ENCODE measurements at regions not wholly inside any gene's neighbourhood (a gene's known extent, or its start where the extent isn't known, plus 50 kb on each side); places are given as distances from the start of the nearest gene placed in this dataset.

GRCh38 chr11:92720385-92720784, 249.1 kb upstream of the MTNR1B start:
- FAIRE-seq, result no peak

GRCh38 chr11:92725352-92725751, 244.1 kb upstream of the MTNR1B start:
- FAIRE-seq, result no peak

- no peak for FAIRE-seq
These were observed 242.3 kb upstream of the MTNR1B start for GRCh38 chr11:92727123-92727522.

DNA sequence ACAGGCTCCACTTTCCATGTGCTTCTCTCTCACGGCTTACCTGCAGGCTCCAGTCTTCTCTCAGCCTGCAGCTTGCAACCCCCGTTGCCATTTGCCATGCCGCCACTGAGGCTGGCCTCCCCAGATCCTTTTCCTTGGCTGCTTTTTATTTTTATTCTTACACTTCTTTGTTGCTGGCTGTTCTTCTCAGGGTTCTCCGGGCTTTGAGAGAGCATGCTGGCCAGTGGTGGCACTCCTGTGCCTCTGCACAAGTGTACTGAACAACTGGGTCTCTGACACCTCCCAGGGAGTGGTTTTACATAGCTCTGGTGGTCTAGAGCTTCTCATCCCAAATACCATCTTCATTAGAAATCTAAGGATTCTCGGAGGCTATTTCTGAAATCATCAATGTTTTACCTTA, 241.7 kb upstream of the MTNR1B start:
- no peak for FAIRE-seq

GRCh38 chr11:92728628-92729027, 240.8 kb upstream of the MTNR1B start:
- no peak for FAIRE-seq

GRCh38 chr11:92735039-92735438, 234.4 kb upstream of the MTNR1B start:
- no peak for FAIRE-seq

DNA sequence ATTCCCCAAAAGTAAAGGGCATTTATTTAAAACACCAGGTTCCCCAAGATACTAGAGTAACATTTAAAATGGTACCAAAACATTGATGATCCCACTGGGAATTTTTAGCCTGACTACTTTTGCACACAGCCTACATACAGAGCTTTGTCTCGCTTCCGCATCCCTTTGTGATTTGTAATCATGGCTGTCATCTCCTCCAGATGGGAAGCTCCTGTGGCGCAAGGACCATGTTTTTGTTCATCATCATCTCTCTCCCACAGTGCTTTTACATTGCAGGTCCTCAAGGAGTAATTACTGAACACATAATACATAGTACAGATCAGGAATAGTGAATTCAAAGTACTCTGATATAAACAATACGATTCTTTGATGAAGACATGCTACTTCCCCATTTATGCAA, 231.2 kb upstream of the MTNR1B start:
- no peak for FAIRE-seq

GRCh38 chr11:92739041-92739440, 230.4 kb upstream of the MTNR1B start:
- no peak for FAIRE-seq

DNA sequence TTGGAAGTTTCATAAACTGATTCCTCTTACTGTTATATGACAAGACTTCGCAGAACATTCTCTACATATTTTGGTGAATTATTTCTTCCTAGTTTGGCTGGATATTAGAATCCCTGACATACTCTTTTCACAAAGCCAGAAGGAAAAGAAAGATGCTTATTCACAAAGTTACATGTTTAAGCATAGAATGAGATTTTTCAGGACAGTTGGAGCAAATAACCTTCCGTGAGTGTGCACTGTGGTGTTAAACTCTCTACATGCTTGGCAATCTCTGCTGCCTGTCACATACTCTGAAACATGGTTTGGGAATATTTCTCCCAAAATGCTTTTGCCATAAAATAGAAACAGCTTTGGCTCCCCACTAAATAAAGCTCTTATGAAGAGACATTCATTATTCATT, 230.0 kb upstream of the MTNR1B start:
- FAIRE-seq, result no peak

DNA sequence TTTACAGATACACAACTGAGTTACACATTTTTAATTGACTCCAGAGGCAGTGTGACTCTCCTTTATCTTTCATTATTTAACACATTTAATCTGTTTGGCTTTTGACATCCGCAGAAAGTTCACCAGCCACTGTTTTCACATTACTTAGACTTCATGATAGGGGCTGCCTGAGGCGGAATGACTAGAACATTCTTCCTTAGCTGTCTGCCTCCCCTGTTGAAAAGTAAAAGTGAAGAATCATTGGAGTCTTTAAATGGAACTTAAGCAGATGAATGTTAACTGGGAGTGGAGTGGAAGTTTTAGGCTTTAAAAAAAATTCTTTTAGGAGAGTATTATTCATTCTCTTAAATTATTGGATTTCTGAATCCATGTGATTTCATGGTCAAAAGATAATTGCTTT, 229.2 kb upstream of the MTNR1B start:
- no peak for FAIRE-seq

DNA sequence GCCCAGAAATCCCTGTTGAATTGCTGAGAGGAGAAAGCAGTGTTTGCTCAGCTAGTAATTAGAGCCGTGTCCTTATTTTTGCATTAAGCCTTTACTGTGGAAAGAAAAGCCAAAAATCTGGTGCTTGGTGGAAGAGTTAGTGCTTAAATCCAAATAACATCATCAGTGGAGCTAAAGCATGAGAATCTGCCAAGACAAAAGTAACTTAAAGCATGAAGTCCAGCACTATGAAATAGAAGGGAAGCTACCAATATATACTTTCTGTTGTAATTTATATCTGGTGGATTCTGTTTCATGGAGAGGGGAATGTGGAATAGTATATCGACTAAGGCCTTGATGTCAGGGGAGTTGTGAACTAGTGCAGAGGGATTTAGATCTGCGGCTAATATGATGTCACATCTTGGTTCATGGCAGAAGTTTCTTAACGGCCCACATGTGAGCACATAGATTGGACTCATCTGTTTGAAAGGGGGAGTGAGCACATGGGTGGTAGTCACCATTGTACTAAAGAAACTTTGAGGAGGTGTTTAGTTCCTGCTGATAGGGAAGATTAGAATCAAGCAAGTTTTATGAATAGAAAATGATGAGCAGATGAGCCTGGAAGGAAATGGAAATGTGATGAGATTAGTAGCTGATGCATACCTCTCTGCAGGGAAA, 224.4 kb upstream of the MTNR1B start:
- no peak for FAIRE-seq

GRCh38 chr11:92750794-92751193, 218.7 kb upstream of the MTNR1B start:
- no peak for FAIRE-seq

- FAIRE-seq, result no peak
These were observed 217.9 kb upstream of the MTNR1B start for GRCh38 chr11:92751594-92751993.

DNA sequence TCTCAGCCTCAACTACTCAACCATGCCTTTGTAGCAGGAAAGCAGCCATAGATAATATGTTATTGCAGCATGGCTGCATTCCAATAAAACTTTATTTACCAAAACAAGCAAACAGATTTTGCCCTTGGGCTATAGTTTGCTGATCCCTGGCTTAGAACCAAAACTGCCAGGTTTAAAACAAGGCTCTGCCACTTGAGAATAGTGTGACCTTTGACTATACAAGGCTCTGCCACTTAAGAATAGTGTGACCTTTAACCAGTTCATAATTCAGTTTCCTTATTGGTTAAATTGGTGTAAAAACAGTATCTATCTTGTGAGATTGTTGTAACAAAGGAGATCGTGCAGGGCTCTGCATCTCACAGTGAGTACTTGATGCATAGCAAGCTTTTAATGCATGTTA, 217.3 kb upstream of the MTNR1B start:
- no peak for FAIRE-seq

DNA sequence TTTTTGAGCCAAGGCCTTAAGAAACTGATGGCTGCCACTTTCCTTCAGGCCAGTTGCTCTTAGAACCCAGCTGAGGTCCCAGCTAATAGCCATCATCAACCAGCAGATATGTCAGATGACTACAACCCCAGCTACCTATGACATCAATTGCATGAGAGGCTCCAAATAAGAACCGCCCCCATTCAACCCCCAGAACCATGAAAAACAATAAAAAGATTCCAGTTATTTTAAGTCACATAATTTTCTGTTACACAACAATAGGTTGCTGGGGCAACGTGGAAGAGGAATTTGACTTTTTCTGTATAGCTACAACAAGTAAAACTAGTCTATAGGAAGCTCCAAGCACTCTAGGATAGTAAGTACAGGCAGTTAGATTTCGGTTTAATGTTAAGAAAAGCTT, 216.3 kb upstream of the MTNR1B start:
- FAIRE-seq, result no peak

DNA sequence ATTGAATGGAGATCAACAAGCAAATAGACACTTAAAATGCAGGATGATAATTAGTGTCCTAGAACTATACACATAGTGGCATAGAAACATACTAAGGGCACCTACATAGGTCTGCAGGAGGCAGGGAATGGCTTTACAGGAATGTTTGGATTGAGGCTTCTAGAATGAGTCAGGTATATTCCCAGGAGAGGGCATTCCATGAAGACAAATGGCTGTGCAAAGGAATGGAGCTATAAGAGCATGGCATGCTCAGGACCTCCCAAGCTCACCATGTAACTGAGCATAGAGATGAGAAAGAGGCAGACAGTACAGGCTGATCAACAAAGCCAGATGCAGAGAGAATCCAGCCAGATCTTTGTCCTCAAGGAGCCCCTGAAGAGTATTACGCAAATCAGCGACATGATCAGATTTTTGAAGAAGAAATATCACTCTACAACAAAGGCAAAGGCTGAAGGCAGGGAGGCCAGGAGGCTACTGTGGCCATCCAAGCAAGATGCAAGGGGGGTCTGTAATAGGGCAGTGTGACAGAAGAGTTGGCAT, 211.1 kb upstream of the MTNR1B start:
- no peak for FAIRE-seq

DNA sequence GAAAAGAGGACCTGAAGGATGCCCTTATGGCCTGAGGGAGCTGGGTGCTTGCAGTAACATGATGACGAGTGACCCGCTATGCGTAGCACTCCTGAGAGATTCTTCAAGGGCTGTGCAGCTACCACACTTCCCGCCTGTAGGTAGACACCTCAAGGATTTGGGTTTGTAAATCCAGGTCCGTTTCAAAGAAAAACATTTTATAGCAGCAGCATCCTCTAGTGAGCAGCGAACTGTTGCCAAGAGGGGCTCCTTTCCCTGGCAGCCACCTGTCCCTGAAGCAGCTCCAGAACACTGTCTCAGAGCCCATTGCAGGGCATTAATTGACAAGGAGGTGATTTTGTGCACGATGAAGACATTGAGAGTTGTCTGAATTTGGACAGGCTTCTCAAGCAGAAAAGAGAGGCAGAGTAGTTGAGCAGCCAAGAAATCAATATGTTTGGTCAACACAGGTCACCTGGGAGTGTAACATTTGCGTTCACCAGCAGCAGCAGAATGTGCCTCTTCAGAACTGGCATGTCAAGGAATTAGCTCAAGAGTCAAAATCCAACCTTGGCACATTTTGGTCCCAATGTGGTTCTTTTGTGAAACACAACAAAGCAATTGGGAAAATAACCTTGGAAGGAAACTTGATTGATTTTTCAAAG, 209.8 kb upstream of the MTNR1B start:
- no peak for FAIRE-seq

DNA sequence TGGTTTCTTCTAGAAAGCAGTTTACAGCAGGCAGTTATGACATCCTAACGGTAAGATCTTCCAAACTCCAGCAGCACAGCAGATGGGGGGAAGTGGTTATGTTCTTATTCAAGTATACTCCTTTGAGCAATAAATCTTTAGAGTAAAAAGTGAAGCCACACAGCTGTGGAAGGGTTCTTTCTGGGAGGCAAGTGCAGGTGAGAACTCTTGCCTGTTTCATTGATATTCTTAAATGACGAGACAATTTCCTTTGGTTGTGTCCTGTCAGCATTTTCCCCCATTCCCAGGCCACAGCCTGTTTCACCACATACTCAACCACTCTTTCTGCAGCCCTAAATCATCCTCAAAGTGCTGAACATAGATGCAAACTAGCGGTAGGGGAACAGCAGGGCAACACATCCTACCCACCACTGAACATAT, 207.3 kb upstream of the MTNR1B start:
- FAIRE-seq, result no peak

DNA sequence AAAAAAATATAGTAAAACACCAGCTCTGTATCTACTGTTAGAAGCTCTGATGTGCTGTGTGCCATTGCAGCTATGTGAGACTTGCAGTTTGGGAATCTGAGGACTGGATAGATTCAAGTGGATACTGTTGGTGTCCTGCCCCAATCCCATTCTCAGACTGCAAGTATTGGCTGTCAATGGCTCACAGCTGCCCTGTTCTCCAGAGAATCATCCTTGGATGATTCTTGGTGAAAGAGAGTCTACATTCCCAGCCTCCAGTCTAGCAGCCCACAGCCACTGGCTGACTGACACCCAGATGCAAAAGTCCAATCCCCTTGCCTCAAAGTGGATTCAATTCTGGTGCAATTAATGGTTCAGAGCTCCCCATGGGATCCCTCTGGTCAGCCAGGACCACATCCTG, 206.1 kb upstream of the MTNR1B start:
- no peak for FAIRE-seq

- FAIRE-seq, result no peak
These were observed 205.3 kb upstream of the MTNR1B start for GRCh38 chr11:92764128-92764527.

DNA sequence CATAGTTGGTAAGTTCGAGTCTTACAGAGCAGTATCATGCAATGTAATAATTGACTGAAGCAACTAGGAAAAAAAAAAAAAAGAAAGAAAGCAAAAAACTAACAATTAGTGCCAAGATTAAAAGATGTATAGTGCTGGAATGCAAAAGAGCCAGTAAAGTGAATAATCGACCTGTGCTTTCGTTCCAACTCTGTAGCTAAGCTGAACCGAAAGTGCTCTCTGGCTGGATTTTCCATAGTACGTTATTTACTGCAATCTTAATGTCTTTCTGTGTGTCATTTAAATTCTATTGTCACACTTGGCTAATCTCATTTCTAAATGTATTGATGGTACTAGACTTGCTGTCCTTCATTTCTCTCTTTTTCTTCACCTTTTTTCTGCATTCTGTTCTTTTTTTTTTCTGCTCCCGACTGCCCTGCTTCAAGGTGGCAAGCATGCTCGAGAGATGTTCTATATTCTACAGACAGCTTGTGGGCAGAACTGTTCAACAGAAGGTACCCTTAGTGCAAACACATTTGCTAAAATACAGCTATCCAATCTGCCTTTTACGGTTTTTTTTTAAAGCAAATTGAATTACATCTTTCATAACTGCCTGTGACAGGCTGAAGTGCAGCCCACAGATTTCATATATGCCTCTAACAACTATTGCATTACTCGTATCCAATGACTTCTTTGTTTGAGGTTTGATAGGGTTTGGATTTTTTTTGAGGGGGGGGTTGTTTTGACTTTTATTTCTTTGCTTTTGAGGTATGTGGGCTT, 204.2 kb upstream of the MTNR1B start:
- FAIRE-seq, result no peak

DNA sequence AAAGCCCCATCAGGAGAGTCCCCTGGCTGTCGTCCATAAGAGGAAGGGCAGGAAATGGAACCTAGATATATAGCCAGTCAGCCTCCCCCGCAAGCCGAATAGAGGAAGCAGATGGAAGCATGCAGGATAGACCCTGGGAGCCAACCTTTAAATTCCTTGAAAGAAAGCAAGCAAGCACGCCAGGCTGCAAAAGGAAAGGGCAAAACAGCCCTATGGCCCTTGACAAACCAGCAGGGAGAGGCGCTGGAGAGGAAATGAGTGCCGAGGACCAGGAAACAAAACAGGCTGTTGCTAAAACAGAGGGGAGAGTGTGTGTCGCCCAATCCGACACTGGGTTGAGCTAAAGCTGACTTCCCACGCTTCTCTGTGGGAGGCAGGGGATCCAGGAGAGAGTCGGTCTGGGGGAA, 203.5 kb upstream of the MTNR1B start:
- FAIRE-seq, result no peak

DNA sequence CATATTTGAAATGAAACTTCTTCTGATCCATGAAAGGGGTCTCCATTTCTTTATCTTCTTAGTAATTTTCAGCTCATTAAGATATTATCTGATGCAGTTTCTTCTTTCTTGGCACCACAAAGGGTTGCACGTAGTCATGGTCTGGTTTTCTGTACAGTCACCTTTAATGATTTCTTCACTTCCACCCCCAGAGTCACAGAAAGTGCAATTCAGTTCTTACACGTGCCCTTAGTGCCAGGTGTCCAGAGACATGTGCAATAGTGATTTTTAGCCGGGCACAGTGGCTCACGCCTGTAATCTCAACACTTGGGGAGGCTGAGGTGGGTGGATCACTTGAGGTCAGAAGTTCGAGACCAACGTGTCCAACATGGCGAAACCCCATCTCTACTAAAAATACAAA, 202.8 kb upstream of the MTNR1B start:
- FAIRE-seq, result no peak

GRCh38 chr11:92767416-92767815, 202.0 kb upstream of the MTNR1B start:
- no peak for FAIRE-seq
